Spleen (tissue), 7 donors: ENCODE measurements at regions not wholly inside any gene's neighbourhood (a gene's known extent, or its start where the extent isn't known, plus 50 kb on each side); places are given as distances from the start of the nearest gene placed in this dataset.

Source experiments
- POLR2A ChIP-seq, 3 donors: fragments of 450-650 bp; IDR thresholded peaks; one replicate each; pipeline ENCODE4 v1.5.1; 2017; ENCODE audit warnings: antibody characterized with exemption in 3 of 3, mild to moderate bottlenecking in 1 of 3
- POLR2AphosphoS5 ChIP-seq, 3 donors: sonication (generic); formaldehyde crosslinking; IDR thresholded peaks; one replicate each; pipeline ENCODE4 v1.5.1; 2017; ENCODE audit warnings: antibody characterized with exemption in 3 of 3
- TF ChIP-seq, protein P1 (sequence below), 11 experiments: fragments of 200-600 bp in 7 of 11; fragments of 450-650 bp in 4 of 11; sonication (generic) in 4 of 11; IDR thresholded peaks in 8 of 11; conservative IDR thresholded peaks in 3 of 11; 1 replicate in 7 of 11; 2 replicates in 4 of 11; pipeline versions ENCODE4 v1.4.0 to v1.8.0; 2016 to 2021; ENCODE audit warnings: antibody characterized with exemption in 11 of 11, inconsistent platforms in 4 of 11, mild to moderate bottlenecking in 1 of 11
- donor health status: DM: no; HTN: no; CAD: no; lungs with moderate emphysema.
- donor health status: DM: no; HTN: no; CAD: no.
- donor health status: DM: no; HTN: no; CAD: no.

DNA sequence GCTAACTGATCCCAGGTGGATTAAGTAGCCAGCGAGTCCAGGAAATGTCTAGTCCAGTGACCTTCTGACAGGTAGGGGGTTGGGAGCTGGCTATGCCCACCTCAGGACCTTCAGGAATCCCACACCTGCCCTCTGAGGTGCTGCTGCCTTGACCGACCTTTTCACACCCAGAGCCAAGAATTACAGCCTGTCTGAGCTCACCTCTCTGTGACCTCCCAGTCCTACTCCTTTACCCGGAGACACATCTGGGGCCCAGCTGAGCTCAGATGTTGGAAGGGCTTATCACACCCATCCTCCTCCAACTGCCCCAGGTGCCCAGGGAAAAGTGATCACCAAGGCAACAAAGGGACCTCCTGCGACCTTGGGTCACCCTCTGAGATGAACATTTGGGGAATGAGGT, 413.3 kb upstream of the TNP1 start:
- TF ChIP-seq, protein P1, sequence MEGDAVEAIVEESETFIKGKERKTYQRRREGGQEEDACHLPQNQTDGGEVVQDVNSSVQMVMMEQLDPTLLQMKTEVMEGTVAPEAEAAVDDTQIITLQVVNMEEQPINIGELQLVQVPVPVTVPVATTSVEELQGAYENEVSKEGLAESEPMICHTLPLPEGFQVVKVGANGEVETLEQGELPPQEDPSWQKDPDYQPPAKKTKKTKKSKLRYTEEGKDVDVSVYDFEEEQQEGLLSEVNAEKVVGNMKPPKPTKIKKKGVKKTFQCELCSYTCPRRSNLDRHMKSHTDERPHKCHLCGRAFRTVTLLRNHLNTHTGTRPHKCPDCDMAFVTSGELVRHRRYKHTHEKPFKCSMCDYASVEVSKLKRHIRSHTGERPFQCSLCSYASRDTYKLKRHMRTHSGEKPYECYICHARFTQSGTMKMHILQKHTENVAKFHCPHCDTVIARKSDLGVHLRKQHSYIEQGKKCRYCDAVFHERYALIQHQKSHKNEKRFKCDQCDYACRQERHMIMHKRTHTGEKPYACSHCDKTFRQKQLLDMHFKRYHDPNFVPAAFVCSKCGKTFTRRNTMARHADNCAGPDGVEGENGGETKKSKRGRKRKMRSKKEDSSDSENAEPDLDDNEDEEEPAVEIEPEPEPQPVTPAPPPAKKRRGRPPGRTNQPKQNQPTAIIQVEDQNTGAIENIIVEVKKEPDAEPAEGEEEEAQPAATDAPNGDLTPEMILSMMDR (IDR thresholded peaks at IDR 0.05 in 8 of 11, conservative IDR thresholded peaks at IDR 0.05 in 3 of 11), result no peak
- no peak for TF ChIP-seq POLR2AphosphoS5 (IDR thresholded peaks at IDR 0.05)
- TF ChIP-seq POLR2A (IDR thresholded peaks at IDR 0.05), result no peak
